Ammon's horn (tissue), 1 donor: ENCODE measurements at regions not wholly inside any gene's neighbourhood (a gene's known extent, or its start where the extent isn't known, plus 50 kb on each side); places are given as distances from the start of the nearest gene placed in this dataset.

Source experiments
- DNase-seq: peaks from one replicate; pipeline ENCODE4 v3.0.0-alpha.2; 2016; ENCODE audit warnings: low spot score

DNA sequence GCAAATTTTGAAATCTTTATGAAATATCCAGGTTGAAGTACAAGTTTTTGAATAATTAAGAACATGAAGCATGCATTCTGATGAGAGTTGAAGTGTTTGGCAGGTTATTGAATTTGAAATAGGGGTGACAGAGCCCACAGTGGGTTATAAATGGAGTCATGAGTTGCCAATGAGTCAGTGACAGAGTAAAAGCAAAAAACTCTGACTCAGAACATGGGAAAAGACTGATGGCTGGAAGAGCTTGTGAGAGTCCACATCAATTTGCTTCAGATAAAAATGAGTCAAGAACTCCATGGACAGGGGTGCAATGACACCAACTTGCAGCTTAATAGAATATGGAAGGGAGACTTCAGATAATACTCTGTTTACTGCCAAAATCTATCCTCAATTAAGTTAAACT, 105.3 kb downstream of the SLC6A15 start:
- DNase-seq, result no peak

DNA sequence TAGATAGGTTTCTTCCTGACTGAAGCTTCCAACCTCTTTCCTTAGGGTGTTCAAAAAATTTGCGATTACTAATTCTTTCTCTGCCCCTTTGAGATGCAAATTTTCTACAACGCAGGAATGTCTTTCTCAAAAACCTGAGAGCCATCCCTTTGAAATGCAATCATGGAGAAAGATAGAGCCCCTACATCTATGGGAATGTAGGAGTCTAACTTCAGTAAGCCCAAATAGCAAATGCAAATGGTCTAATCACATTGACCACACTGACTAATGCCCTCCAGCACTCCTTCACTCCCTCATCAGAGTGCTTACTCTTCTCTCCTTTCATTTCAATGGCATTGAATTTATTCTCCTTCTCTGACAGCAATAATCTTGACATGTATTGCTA, 107.1 kb downstream of the SLC6A15 start:
- DNase-seq, result no peak

DNA sequence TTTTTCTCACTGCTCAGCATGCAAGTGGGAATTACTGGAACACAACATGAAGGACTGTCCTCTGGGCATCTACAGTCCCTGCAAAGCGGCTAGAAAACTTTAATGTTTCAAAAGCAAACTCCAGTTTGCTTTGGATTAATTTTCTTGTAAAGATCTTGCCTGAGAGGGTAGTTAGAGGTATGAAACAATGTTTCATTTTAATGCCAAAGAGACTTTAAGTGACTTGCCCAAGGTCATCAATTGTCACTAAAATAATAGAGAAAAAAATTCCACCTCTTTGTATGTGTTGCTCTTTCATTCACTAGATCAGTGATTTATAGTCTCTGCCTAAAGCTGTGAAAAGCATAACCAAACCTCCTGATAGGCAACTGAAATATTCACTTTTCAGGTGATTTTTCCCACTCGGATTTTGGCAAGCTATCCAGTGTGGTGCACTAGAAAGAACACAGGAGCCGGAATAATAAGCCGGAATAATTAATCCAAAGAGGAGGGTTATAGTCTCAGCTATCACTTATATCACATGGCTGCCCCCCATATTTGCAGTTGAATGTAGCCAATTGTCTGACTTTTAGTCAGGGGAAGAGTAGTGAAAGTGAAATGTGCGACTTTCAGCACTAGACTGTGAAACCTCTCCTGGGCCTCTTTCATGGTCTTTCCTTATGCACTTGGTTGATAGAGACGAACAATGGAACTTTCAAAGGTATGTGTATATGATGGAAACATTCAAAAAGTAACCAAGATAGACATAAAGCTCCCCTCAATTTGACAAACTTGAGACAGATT, 107.7 kb downstream of the SLC6A15 start:
- no peak for DNase-seq

DNA sequence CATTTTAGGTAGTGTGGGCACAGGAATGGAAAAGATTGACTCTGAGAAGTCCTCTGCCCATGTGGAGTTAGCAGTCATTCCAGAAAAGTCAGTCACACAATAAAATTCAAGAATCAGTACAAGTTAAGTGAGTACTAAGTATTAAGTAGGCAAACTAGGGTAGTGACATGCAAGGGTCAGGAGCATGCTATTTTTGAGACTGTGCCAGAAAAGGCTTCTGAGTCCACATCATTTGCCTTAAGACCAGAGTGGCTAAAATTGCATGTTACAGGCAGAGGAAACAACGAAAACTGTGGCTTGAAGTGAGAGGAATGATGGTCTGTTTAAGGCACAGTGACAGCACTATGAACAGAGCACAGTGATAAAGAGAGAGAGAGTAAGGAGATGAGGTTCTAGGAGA, 108.9 kb downstream of the SLC6A15 start:
- no peak for DNase-seq

DNA sequence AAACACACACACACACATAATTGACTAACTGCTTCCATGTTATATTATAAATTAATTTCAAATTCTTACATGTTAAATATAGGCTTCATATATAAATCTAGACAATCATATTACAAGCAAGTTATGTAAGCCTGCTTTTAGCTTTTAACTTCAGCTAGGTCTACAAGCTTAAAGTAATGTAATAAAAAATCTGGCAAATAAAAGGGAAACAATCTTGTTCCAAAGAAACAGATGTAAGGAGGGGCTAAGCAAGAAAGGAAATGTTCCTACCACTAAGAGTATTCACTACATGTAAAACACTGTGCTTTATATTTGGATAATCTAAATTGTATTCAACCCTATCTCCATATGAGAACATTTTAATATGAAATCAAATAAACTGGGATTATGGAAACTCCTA, 110.4 kb downstream of the SLC6A15 start:
- no peak for DNase-seq

DNA sequence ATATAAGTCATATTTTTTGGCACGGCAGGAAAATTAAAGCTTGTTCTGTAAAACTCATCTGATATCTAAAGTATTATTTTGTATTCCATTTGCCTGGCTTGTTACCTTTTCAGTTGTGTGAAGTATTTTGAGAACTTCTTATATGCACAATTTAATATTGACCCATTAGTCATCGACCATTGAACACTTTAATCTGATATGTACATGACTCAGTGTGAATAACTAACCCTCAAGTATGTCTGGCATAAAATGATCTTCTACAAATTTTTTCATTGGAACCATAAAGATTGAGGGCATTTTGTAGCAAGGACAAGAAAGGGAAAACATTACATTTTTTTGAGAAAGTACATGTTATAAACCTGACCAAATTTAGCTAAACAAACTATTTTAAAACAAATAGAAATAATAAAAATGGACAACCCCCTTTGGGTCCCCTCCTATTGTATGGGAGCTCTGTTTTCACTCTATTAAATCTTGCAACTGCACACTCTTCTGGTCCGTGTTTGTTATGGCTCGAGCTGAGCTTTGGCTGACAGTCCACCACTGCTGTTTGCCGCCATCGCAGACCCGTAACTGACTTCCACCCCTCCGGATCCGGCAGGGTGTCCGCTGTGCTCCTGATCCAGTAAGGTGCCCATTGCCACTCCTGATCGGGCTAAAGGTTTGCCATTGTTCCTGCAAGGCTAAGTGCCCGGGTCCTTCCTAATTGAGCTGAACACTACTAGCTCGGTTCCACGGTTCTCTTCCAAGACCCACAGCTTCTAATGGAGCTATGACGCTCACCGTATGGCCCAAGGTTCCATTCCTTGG, 118.8 kb downstream of the SLC6A15 start:
- DNase-seq, result no peak

DNA sequence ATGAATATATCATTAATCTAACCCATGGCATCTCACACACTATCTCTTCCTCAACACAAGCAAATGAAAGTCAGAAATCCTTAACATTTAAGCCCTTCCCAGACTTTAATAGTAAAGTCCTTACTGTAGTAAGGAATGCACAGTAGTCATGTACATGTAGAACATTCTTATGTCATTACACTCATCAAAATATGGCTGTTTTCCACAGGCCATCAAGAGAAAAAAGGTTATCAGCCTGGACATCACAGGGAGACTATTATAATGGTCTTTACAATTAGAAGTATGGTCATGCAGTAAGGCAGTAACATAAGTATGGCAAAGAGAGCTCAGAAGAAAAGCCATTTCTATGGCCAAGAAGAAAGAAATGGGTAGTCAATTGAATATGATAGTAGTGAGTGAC, 121.2 kb downstream of the SLC6A15 start:
- no peak for DNase-seq

DNA sequence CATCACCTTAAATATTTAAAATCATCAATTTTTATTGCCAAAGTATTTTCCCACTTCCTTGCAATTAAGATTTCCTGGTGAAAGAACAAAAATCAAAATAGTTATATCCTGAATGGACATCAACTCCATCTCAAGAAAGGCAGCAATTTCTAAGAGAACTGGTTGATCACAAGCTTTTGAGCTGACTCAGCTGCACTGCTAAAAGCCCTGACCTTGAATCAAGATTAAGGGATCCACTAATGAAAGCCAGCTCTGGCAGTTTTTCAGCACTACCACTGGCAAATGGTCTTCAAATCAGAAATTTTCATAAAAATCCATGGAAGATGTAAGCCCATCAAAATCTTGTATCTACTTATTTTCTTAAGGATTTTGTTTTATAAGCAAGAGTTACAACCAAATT, 123.4 kb downstream of the SLC6A15 start:
- DNase-seq, result no peak

DNA sequence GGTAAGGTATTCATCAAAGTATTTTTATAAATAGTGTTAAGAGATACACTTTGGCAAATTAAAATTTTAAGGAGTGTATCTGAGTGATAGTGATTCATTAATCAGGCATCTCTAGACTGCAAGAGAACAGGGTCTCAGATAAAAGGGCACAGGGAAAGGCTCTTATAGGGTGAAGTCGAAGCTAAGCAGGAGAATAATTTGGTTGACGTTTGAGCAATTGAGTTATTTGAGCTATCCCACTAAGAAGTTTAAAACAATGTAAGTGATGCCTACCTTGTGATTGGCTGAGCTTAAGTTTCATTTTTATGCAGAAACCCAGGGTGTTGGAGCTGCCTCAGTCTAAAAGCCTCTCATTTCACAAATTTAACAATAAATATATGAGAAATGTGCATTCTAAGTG, 125.3 kb downstream of the SLC6A15 start:
- DNase-seq, result no peak

DNA sequence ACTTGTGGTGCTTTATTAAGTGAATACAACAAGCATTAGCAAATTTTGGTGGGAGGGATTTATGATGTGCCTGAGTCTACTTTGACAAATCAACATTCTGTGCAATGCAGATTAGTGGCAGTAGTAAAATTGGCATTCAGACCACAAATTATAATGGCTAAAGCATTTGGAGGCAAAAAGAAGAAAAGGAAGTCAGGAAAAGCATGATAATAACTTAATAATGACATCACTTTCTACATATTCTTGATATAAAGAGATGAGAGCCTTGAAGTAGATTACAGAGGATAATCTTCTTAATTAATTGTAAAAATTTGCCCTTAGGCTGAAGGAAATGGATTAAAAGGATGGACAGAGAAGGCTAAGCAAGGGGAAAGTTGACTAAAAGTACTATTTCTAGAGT, 126.0 kb downstream of the SLC6A15 start:
- no peak for DNase-seq

DNA sequence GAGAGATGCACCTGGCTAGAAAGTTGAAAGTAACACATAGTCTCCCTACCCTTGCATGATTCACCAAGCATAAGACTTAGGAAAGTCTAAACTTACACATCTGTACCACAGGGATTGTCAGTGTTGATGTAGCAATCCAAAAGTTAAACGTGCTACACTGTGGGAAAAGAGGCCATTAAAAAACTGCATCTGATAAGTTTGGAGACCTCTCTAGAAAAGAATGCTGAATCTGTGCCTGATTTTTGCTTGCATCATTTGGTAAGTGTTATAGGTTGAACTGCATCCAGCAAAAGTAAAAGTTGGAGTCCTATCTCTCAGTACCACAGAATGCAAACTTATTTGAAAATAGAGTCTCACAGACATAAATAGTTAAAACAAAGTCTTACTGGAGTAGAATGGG, 126.6 kb downstream of the SLC6A15 start:
- no peak for DNase-seq

DNA sequence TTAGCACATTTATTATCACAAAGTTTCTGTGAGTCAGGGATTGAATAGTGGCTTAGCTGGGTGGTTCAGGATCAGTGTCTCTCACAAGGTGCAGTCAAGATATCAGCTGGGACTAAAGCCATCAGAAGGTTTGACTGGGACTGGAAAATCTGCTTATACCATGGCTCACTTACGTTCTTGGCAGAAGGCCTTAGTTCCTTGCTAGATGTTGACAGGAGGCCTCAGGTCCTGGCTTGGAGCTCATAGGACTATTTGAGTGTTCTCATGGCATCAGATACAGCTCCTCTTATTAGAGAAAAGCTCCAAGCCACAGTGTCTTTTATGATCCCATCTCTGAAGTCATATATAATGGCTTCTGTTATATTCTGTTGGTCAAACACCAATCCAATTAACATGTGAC, 127.3 kb downstream of the SLC6A15 start:
- no peak for DNase-seq

DNA sequence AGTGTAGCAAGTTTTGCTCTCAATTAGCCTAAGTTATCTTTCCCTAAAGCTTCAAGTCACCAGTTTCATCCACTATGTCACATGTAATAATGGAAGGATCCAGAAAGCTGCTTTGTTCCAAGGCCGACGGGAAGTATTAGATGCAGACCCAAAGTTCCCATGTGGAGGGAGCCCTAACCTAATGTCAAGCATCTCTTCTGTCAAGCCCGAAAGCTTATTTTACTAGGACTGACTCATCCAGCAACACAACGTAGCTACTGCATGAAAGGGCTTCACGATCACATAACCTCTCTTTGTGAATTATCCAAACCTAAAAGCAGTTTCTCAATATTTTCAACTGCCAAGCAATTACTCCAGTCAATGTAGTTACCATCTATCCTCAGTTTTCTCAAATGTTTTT, 133.4 kb downstream of the SLC6A15 start:
- no peak for DNase-seq

DNA sequence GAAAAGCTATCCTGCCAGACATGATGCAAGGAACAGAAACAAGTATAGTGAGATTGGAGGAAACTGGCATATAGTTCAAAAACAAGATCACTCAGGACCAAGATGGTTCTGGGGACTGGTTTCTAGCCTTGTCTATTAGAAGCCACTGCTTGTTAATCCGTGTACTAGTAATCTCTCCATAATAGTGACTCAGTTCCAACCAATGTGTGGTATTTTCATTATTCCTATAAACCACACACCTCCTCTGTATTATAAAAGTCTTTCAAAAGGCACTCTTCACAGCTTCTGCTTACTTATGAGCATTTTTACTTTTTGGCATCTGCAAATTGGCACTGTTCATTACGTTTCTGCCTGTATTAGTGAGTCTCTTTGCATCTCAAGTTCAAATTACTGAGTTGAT, 140.3 kb downstream of the SLC6A15 start:
- DNase-seq, result no peak

DNA sequence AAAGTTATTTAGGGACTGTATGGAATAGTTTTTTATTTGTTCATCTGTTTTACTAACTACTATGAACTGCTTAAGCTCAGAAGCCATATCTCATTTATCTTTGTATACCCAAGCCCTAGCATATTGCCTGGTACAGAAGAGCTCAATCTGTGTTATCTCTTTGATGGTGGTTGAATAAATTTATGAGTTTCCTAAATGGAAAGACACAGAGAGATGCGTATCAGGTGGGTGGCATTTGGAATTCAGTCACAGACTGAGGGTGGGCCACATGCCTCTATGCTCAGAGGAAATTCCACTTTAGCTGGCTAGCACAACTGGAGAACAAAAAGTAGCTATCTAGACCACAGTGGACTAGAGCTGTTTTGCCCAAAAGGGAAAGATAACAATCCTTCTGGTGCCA, 145.5 kb downstream of the SLC6A15 start:
- no peak for DNase-seq

DNA sequence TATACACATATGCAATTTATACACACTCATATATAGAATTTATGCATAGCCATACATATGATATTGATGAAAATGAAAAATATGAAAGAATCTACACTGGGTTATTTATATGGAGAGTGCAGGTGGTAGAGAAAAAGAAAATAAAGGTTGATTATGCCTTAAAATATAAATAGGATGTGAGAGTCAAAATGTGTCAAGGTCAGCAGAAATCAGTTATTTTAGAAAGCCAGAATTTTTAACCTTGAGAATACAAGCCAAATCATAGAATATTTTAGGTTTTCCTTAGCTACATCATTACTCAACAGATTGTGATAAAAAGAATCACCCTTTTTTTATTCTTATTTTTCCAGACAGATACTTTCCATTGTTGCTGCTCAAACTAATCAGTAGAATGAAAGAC, 146.2 kb downstream of the SLC6A15 start:
- no peak for DNase-seq

DNA sequence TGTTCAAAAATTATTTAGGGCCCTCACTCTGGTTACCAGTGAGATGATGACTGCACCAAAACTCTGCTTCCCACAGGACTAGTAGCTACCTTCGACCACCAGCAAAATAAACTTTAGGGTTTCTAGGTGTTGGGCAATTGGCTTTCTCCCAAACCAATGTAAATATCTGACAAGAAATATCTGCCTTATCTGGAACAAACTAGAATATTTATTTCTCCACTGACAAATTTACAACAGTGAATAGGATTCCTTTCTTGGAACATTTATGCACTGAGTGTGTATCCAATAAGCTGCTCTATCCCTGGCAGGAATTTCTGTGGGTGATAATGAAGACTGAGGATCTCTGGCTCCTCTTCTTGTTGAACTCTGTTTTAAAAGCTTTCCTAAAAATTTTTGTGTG, 148.6 kb downstream of the SLC6A15 start:
- no peak for DNase-seq

DNA sequence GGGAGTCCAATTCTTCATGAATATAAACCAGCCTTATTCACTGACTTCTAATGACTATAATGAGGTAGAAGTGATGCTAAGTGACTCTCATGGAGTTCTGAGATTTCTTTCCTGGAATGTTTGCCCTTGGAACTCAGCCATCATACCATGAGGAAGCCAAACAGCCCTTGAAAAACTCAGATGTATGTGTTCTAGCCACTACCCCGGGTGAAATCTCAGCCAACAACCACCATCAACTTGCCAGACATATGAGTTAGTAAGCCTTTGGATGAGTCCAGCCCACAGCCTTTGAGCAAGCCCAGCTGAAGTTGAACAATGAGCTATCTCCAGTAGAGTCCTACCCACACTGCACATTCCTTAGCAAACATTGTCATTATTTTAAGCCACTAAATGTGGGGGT, 149.5 kb downstream of the SLC6A15 start:
- DNase-seq, result no peak

DNA sequence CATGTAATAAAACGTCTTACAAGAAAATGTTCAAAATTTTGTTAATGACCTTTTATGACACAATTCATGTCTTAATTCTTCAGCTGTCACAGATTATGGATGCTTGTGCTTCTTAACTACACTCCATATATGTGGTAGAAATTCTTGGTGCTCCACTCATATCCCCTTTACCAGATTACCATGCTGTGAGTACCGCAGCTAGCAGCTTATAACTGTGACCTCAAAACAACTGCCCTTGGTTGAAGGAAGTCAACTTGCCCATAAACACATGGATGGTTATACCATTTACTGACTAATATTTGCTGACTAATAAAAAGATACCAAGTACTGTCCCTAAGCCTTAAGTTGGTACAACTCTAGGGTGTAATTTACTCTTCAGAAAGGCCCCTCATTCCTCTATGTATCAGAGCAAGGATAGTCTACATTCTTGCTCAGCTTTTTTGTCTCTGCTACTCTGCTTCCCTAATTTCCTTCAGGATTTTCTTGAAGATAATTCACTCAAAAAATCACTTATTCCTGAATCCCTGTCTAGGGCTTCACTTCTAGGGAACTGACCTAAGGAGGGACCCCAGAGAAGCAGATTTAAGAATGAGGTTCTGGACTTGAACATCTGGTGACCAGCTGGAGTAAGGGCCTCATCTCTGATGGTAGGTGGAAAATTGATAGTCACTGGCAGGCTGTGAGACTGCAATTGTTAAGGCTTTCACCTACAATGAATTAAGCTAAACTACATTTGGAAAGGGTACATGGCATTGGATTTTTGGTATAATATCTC, 152.3 kb downstream of the SLC6A15 start:
- no peak for DNase-seq

DNA sequence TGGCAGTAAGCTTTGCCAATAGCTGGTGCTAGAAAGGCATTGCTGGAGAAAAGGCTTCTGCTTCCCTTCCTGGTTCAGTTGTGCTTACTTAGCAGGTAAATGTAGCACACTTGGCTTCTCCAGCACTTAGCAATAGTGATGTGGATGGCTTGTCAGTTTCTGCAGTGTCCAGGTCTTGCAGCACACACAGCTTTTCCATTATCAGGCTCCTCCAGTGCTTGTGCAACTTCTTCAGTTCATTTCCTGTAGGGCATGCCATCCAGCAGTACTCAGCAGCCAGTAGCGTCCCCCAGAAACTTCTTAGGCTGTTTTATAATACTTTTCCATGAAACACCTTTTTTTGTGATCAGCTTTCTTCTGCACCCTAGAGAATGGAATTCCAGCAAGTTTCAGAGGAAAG, 154.6 kb downstream of the SLC6A15 start:
- DNase-seq, result no peak

DNA sequence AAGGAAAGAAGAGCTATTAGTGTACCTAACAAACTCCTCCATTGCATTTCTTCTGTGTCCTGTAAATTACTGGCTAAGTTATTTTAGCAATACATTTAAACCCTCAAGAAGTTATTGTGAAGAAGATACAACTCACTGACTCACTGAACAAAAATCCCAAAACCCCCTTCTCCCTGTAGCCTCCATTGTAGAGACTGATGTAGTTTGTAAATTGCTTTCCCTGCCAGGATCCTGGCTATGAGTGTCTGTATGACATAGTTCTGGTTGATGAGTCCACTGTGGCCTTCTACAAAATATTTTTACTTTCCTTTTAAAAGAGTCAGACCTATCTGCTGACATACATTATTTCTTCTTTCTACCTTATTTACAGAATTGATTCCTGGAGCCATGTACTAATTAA, 155.6 kb downstream of the SLC6A15 start:
- no peak for DNase-seq

DNA sequence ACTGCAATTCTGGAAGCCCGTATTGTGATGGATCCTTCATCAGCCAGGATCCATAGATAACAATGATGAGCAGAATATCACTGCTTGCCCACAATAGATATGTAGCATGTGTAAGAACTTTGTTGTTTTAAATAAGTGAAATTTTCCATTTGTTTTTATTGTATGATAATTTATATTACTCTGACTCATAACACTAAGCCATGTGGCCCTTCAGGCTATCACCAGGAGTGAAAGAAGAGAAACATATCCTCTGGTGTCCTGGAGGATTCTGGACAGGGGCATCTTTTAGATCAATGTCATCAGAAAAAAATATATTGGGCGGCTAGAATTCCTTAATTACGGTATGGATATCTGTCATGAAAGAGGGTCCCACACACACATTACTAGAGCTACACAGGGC, 167.5 kb downstream of the SLC6A15 start:
- DNase-seq, result no peak

DNA sequence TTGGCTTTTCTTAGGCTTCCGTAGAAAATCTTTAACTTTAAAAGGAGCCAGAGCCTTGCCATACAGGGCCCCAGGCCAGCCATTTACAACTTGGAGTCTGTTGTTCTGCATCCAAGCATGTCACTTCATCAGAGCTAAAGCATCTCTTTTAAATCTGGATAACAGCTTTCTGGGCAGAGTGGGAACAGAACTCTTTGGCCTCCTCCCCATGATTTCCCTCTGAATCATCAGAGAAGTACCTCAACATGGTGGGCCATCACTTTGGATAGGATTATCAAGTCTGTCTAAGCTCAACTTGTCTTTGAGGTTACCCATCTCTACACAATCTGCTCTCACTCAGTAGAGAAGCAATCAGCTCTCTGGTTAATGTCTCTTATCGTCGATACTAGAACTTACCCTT, 170.9 kb downstream of the SLC6A15 start:
- DNase-seq, result no peak
